ENCODE measurements at regions not wholly inside any gene's neighbourhood (a gene's known extent, or its start where the extent isn't known, plus 50 kb on each side); places are given as distances from the start of the nearest gene placed in this dataset.

DNA sequence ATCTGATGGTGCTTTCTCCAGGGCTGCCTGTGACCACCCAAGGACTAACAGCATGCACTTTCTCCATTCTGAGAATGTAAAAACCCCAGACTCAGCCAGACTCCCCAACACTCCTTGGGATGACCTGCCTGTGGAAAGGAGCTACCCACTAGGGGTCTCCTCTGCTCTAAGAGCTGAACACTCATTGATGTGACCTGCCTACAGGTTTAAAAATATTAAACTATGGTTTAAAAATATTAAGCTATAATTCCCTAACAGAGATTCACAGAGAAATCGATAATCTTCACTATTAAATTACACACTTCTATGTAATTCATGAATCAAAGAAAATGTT, 696.2 kb upstream of the SLITRK5 start:
- no peak overlapping the region for H3K27ac ChIP-seq
- WGBS, 2 donors: 66 to 72% methylated on average over 1 of the region's 1 CpG
- H3K27me3 ChIP-seq: no peaks in the 10 kb centered on the region
- ATAC-seq (no peak), DNase-seq (no peak)
- H3K4me3 ChIP-seq: no peak overlapping the region
- no peaks in the 10 kb centered on the region for H3K9me3 ChIP-seq
- TF ChIP-seq, protein P1, sequence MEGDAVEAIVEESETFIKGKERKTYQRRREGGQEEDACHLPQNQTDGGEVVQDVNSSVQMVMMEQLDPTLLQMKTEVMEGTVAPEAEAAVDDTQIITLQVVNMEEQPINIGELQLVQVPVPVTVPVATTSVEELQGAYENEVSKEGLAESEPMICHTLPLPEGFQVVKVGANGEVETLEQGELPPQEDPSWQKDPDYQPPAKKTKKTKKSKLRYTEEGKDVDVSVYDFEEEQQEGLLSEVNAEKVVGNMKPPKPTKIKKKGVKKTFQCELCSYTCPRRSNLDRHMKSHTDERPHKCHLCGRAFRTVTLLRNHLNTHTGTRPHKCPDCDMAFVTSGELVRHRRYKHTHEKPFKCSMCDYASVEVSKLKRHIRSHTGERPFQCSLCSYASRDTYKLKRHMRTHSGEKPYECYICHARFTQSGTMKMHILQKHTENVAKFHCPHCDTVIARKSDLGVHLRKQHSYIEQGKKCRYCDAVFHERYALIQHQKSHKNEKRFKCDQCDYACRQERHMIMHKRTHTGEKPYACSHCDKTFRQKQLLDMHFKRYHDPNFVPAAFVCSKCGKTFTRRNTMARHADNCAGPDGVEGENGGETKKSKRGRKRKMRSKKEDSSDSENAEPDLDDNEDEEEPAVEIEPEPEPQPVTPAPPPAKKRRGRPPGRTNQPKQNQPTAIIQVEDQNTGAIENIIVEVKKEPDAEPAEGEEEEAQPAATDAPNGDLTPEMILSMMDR (IDR thresholded peaks at IDR 0.05): no peak
- TF ChIP-seq POLR2A (IDR thresholded peaks at IDR 0.05): no peak
- intact Hi-C loops (cut with DNase I): no loop called here
- H3K36me3 ChIP-seq (replicated peaks in 1 of 2; ENCODE audit: insufficient read depth in 1 of 2, low read depth in 2 of 2): no peaks in the 10 kb centered on the region
- no peaks in the 10 kb centered on the region for H3K4me1 ChIP-seq

DNA sequence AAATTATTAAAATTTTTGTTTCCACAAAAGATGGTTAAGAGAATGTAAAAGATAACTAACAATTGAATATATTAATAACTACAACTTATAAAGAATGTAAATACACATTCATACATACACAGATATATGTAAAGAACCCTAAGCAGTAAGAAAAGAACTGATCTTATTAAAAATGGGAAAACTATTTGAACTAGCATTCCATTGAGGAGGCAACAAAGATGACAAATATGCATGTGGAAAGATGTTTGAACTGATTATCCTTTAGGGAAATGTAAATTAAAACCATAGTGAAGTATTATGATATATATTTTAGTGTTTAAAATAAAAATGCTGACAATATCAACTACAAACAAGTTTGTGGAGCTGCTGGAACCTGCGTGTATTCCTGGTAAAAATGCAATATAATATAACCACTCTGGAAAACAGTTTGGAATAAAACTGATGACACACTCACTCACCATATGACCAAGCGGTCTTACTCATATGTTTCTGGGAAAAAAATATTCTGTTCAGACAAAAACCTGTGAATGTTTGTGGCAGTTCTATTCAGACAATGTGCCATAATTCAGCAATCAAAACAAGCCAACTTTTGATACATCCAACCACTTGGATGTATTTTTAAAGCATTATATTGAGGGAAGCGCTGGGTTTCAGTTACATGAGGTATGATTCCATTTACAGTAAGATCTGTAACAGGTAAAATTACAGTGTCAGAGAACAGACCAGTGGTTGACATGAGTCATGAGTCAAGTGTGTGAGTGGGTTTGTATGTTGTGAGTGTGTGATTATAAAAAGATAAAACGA, 694.4 kb upstream of the SLITRK5 start:
- Histone ChIP-seq H3K4me3 (no peak overlapping the region), H3K4me1 (no peaks in the 10 kb centered on the region), H3K36me3 (replicated peaks in 1 of 2; ENCODE audit: insufficient read depth in 1 of 2, low read depth in 2 of 2) (no peaks in the 10 kb centered on the region), H3K27ac (no peak overlapping the region), H3K27me3 (no peaks in the 10 kb centered on the region), H3K9me3 (no peaks in the 10 kb centered on the region)
- WGBS, 2 donors: 68 to 76% methylated on average over 4 of the region's 4 CpGs
- intact Hi-C loops (cut with DNase I): no loop called here
- no peak for ATAC-seq
- no peak for TF ChIP-seq POLR2A (IDR thresholded peaks at IDR 0.05)
- TF ChIP-seq, protein P1 (IDR thresholded peaks at IDR 0.05): no peak
- no peak for DNase-seq

DNA sequence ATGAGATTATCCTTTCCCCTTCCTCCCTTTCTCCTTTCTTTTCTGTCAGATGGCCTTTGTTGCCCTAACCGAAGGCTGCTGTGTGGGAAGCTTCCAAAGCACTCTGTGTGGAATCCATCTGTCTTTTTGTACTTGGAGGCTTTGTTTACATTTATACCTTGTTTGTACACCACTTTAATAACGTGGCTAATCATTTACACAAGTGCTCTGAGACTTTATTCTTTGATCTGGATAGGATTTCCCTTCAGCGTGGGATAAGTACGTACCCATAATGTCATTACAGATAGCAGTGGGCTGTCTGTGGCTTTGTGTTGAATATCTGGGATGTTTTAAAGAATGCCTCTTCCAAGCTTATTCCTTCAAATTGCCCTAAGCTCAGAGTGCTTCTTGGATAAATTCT, 684.7 kb upstream of the SLITRK5 start:
- DNase-seq (no peak), ATAC-seq (no peak)
- H3K36me3 ChIP-seq (replicated peaks in 1 of 2; ENCODE audit: insufficient read depth in 1 of 2, low read depth in 2 of 2): no peaks in the 10 kb centered on the region
- TF ChIP-seq, protein P1 (IDR thresholded peaks at IDR 0.05): no peak
- TF ChIP-seq POLR2A (IDR thresholded peaks at IDR 0.05): no peak
- H3K27ac ChIP-seq: no peak overlapping the region
- no peaks in the 10 kb centered on the region for H3K4me1 ChIP-seq
- H3K27me3 ChIP-seq: no peaks in the 10 kb centered on the region
- no peaks in the 10 kb centered on the region for H3K9me3 ChIP-seq
- WGBS, 2 donors: 8 to 14% methylated on average over 4 of the region's 4 CpGs
- intact Hi-C loops (cut with DNase I): no loop called here
- H3K4me3 ChIP-seq: no peak overlapping the region

DNA sequence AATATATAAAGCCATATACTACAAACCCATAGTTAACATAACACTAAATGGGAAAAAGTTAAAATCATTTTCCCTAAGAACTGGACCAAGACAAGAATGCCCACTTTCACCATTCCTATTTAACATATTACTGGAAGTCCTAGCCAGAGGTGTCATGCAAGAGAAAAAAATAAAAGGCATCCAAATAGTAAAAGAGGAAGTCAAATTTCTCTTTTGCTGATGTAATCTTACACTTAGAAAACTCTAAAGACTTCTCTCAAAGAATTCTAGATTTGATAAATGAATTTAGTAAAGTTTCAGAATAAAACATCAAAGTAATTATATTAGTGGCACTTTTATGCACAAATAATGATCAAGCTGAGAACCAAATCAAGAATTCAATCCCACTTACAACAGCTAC, 678.9 kb upstream of the SLITRK5 start:
- Histone ChIP-seq H3K9me3 (no peaks in the 10 kb centered on the region), H3K4me3 (no peak overlapping the region), H3K27ac (no peak overlapping the region), H3K36me3 (replicated peaks in 1 of 2; ENCODE audit: insufficient read depth in 1 of 2, low read depth in 2 of 2) (no peaks in the 10 kb centered on the region), H3K27me3 (no peaks in the 10 kb centered on the region), H3K4me1 (no peaks in the 10 kb centered on the region)
- DNase-seq (no peak), ATAC-seq (no peak)
- intact Hi-C loops (cut with DNase I): no loop called here
- TF ChIP-seq POLR2A (IDR thresholded peaks at IDR 0.05): no peak
- TF ChIP-seq, protein P1 (IDR thresholded peaks at IDR 0.05): no peak

DNA sequence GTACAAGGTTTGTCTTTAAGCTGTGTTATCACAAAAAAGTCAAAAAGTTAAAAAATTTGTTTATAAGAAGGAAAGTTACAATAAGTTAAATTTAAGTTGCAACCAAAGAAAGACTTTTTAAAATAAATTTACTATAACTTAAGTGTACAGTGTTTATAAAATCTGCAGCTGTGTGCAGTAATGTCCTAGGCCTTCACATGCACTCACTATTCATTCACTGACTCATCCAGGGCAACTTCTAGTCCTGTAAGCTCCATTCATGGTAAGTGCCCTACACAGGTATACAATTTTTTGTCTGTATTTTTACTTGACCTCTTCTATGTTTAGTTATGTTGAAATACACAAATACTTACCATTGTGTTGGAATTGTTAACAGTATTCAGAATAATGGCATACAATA, 667.9 kb upstream of the SLITRK5 start:
- H3K27ac ChIP-seq: no peak overlapping the region
- H3K4me1 ChIP-seq: no peaks in the 10 kb centered on the region
- no peaks in the 10 kb centered on the region for H3K36me3 ChIP-seq (replicated peaks in 1 of 2; ENCODE audit: insufficient read depth in 1 of 2, low read depth in 2 of 2)
- intact Hi-C loops (cut with DNase I): no loop called here
- no peaks in the 10 kb centered on the region for H3K9me3 ChIP-seq
- H3K4me3 ChIP-seq: no peak overlapping the region
- no peak for ATAC-seq
- no peak for DNase-seq
- H3K27me3 ChIP-seq: no peaks in the 10 kb centered on the region
- TF ChIP-seq, protein P1 (IDR thresholded peaks at IDR 0.05): no peak
- TF ChIP-seq POLR2A (IDR thresholded peaks at IDR 0.05): no peak

Data from body of pancreas (tissue), 4 donors.